HG03039 (cell line): ENCODE measurements at regions not wholly inside any gene's neighbourhood (a gene's known extent, or its start where the extent isn't known, plus 50 kb on each side); places are given as distances from the start of the nearest gene placed in this dataset.

ENCODE experiments used
- ATAC-seq: cut with Tn5 transposase; IDR thresholded peaks from one replicate; pipeline ENCODE4 v1.9.1; 2021; ENCODE audit warnings: mild to moderate bottlenecking, moderate library complexity; ENCODE audit not compliant: unreplicated experiment

- ATAC-seq, result no peak
These were observed 63.5 kb downstream of the DNTTIP2 start for GRCh38 chr1:93815366-93816110.

GRCh38 chr1:93814795-93815340 is 64.1 kb downstream of the DNTTIP2 start:
- ATAC-seq, result no peak

- ATAC-seq, result peak; percentile 42
These were observed 64.8 kb downstream of the DNTTIP2 start for GRCh38 chr1:93814059-93814794.

- ATAC-seq, result no peak
These were observed 65.9 kb downstream of the DNTTIP2 start for GRCh38 chr1:93813076-93813475.

- ATAC-seq, result no peak
These were observed 67.5 kb downstream of the DNTTIP2 start for GRCh38 chr1:93811326-93812065.

GRCh38 chr1:93810316-93810715 is 68.7 kb downstream of the DNTTIP2 start:
- no peak for ATAC-seq

GRCh38 chr1:93808871-93809270 is 70.1 kb downstream of the DNTTIP2 start:
- ATAC-seq, result no peak

GRCh38 chr1:93807311-93807930 is 71.6 kb downstream of the DNTTIP2 start:
- no peak for ATAC-seq

GRCh38 chr1:93805027-93805610 is 73.9 kb downstream of the DNTTIP2 start:
- no peak for ATAC-seq

GRCh38 chr1:93804412-93804811 is 74.6 kb downstream of the DNTTIP2 start:
- no peak for ATAC-seq

- no peak for ATAC-seq
These were observed 77.5 kb downstream of the DNTTIP2 start for GRCh38 chr1:93801471-93801870.

- no peak for ATAC-seq
These were observed 78.2 kb downstream of the DNTTIP2 start for GRCh38 chr1:93800856-93801255.

- no peak for ATAC-seq
These were observed 80.7 kb downstream of the DNTTIP2 start for GRCh38 chr1:93798291-93798690.

- no peak for ATAC-seq
These were observed 94.5 kb downstream of the DNTTIP2 start for GRCh38 chr1:93784538-93784937.

GRCh38 chr1:93783876-93784275 is 95.1 kb downstream of the DNTTIP2 start:
- no peak for ATAC-seq

GRCh38 chr1:93779540-93780165 is 98.0 kb upstream of the BCAR3 start:
- no peak for ATAC-seq

- ATAC-seq, result no peak
These were observed 96.8 kb upstream of the BCAR3 start for GRCh38 chr1:93778457-93778856.

GRCh38 chr1:93777255-93777654 is 95.6 kb upstream of the BCAR3 start:
- no peak for ATAC-seq

GRCh38 chr1:93776728-93777127 is 95.1 kb upstream of the BCAR3 start:
- no peak for ATAC-seq

- no peak for ATAC-seq
These were observed 93.6 kb upstream of the BCAR3 start for GRCh38 chr1:93775224-93775623.
